GM12875 (cell line): ENCODE measurements at regions not wholly inside any gene's neighbourhood (a gene's known extent, or its start where the extent isn't known, plus 50 kb on each side); places are given as distances from the start of the nearest gene placed in this dataset.

ENCODE experiments used
- H3K4me3 ChIP-seq: one replicate; pipeline ENCODE4 v1.5.1; 2011; ENCODE audit warnings: low read depth, low read length, control low read depth
- CTCF ChIP-seq: IDR thresholded peaks from 2 replicates; pipeline ENCODE4 v1.5.1; 2011; ENCODE audit warnings: low read depth, mild to moderate bottlenecking, control low read depth, inconsistent platforms, low read length, moderate library complexity, borderline replicate concordance; ENCODE audit not compliant: insufficient read depth

- H3K4me3 ChIP-seq = no peak overlapping the region
- TF ChIP-seq CTCF = no peak
Observed at GRCh38 chr6:137664183-137664582, 170.0 kb upstream of the OLIG3 start.

- H3K4me3 ChIP-seq = no peak overlapping the region
- TF ChIP-seq CTCF = no peak
Observed at GRCh38 chr6:137665342-137665934, 171.2 kb upstream of the OLIG3 start.

GRCh38 chr6:137666202-137666774 is 172.1 kb upstream of the OLIG3 start:
- no peak for TF ChIP-seq CTCF
- H3K4me3 ChIP-seq = no peak overlapping the region

- no peak overlapping the region for H3K4me3 ChIP-seq
- TF ChIP-seq CTCF = no peak
Observed at GRCh38 chr6:137673603-137674002, 179.4 kb upstream of the OLIG3 start.

- no peak for TF ChIP-seq CTCF
- no peak overlapping the region for H3K4me3 ChIP-seq
Observed at GRCh38 chr6:137676888-137677287, 182.7 kb upstream of the OLIG3 start.

GRCh38 chr6:137677709-137678108 is 183.5 kb upstream of the OLIG3 start:
- H3K4me3 ChIP-seq = no peak overlapping the region
- no peak for TF ChIP-seq CTCF

GRCh38 chr6:137678451-137678850 is 184.3 kb upstream of the OLIG3 start:
- no peak for TF ChIP-seq CTCF
- H3K4me3 ChIP-seq = no peak overlapping the region
